NCI-H345 (cell line): ENCODE measurements at regions not wholly inside any gene's neighbourhood (a gene's known extent, or its start where the extent isn't known, plus 50 kb on each side); places are given as distances from the start of the nearest gene placed in this dataset.
"Not testable (repeated sequence)": the region's sequence is repeated elsewhere in the genome, so short reads cannot be mapped to it uniquely, and the experiment has no call there.

Source experiments
- DNase-seq: peaks from one replicate; lab custom pipeline; 2025; lab: John Stamatoyannopoulos, UW

DNA sequence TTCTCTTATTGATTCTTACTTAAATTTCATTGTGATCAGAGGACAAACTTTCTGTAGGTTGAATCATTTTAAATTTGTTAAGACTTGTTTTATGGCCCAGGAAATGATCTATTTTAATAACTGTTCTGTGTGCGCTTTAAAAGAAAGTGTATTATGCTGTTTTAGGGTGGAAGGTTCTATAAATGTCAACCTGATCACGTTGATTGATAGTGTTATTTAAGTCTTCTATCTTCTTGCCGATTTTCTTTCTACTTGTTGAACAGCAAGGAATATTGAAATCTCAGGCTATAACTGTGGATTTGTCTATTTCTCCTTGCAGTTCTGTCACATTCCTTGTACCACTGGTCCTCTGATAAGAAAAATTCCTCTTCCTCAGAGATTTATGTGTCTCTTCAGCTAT lies 112.7 kb downstream of the TANC2 start:
- no peak for DNase-seq

DNA sequence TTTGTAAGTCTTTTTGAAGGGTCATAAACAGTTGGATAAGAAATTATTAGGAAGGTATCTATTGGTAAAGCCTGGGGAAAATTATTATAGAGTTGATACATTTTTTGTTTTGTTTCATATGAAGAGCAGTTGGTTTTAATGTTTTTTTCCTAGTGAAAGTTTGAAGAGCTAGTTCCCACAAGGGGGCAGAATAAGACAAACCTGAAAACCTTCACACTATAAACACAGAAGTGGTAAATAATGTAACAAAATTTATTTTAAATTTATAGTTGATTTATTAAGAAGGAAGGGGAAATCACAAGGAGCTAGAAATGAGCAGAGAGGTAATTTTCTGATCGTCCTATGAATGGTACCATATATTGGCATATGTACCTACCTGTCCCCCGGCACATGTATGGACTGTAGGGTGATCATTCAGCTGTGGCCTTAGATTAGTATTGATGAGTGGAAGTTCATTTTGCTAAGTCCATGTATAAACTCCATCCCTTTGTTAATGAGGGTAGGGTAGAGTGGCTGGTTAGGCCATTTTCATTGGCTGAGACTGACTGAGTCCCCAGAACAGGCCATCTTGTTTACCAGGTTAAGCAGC lies 116.3 kb downstream of the TANC2 start:
- no peak for DNase-seq

DNA sequence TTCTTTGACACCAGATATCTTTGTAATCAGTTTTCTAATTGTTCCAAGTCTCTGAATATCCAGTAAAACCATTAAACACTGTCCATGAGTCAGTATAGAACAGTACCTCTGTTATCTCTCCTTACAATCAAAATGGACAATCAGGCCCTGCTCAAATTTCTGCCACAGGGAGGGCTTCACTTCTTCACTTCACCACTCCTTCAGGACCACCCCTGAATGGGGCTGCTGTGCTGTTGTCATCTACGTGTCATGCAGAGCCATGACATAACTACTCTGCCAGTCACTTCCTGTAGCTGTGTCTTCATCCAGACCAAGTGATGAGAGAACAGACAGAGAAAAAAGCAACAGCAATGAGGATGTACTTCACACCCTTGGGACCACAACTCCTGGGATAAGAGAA lies 116.9 kb downstream of the TANC2 start:
- no peak for DNase-seq

DNA sequence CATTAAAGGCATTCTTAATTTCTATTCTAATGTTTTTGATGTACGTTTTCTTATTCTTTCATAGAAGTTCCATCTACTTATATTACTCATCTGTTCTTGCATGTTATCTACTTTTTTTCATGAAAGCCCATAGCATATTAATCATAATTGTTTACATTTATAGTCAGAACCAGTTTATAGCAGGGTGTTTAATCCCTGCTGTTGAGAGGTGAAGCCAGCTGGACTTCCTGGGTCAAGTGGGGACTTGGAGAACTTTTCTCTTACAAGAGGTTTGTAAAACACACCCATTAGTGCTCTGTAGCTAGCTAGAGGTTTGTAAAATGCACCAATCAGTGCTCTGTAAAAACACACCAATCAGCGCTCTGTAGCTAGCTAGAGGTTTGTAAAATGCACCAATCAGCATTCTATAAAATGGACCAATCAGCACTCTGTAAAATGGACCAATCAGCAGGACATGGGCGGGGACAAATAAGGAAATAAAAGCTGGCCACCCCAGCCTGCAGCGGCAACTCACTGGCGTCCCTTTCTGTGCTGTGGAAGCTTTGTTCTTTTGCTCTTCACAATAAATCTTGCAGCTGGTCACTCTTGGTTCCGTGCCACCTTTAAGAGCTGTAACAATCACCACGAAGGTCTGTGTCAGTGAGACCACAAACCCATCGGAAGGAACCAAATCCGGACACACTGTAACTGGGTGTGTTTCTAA lies 120.6 kb downstream of the TANC2 start:
- DNase-seq = no peak

DNA sequence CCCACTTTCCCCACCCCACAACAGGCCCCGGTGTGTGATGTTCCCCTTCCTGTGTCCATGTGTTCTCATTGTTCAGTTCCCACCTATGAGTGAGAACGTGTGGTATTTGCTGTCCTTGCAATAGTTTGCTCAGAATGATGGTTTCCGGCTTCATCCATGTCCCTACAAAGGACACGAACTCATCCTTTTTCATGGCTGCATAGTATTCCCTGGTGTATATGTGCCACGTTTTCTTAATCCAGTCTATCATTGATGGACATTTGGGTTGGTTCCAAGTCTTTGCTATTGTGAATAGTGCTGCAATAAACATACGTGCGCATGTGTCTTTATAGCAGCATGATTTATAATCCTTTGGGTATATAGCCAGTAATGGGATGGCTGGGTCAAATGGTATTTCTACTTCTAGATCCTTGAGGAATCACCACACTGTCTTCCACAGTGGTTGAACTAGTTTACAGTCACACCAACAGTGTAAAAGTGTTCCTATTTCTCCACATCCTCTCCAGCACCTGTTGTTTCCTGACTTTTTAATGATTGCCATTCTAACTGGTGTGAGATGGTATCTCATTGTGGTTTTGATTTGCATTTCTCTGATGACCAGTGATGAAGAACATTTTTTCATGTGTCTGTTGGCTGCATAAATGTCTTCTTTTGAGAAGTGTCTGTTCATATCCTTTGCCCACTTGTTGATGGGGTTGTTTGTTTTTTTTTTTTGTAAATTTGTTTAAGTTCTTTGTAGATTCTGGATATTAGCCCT lies 124.5 kb downstream of the TANC2 start:
- not testable (repeated sequence) for DNase-seq

DNA sequence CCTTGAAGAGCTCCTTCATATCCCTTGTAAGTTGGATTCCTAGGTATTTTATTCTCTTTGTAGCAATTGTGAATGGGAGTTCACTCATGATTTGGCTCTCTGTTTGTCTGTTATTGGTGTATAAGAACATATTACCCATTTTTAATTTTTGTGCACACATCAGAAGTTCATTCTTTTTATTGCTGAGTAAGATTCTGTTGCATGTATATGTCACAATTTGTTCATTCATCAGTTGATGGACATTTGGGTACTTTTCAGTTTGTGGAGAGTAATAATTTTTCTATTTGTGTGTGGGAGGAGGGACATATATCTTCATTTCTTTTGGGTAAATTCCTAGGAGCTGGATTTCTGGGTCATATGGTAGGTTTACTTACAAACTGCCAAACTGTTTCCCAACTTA lies 125.9 kb downstream of the TANC2 start:
- not testable (repeated sequence) for DNase-seq

DNA sequence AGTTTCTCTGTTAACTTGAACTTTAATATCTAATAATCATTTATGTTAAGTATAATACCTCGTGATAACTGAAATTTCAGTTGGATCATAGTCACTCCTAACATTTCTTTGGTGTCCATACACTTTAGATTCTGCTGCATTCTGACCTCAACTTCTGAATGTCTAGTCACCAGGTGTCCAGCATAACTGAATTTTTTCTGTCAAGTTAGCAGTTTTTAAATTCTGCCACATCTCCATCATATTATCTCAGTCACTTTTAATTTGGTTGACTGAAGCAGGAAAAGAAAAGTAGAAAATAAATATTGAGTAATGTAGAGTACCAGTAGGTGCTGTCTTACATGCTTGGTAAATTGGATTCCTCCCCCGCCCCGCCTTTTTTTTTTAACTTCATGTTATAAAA lies 128.6 kb downstream of the TANC2 start:
- no peak for DNase-seq

DNA sequence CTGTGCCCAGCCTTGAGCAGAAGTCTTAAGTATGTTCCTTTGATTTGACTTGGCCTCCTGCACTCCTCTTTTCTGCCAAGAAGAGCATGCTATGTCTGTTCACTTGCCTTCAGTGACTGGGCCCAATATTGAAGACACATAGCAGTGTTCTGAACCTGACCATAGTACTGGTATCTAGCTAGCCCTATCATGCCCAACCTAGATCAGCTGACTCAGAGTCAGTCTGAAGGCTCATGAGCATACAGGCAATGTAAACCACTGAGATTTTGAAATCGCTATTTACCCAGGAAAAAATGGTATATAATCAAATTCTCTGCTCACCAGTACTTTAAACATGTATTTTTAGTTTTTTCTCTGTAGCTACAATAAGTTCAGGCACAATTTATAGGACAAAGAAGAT lies 129.4 kb downstream of the TANC2 start:
- no peak for DNase-seq

DNA sequence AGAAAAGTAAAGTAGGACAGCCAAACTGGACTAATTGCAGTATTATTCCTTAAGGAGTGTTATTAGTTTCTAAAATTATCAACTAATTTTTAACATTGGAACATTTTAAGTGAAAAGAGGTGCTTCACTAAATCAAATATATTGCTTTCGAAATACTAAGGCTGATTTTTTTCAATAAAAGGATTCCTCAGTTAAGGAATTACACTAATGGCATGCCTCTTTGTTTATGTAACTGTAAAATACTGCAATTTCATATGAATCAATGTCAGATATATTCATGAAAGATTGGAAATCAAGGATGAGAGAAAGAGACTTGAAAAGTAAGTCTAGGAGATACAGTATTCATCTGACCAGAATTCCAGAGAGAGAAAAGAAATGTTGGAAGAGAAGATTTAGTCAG lies 129.8 kb downstream of the TANC2 start:
- no peak for DNase-seq

DNA sequence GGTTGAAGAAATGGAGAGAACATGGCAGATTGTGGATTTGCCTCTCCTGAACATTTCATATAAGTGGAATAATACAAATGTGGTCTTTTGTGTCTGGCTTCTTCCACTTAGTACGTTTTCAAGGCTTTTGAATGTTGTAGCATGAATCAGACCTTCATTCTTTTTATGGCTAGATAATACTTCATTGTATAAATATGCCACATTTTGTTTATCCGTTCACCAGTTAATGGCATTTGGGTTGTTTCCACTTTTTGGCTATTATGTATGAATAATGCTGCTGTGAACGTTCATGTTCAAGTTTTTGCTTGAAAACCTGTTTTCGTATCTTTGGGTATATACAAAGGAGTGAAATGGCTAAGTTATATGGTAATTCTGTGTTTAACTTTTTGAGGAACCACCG lies 130.4 kb downstream of the TANC2 start:
- DNase-seq = no peak

DNA sequence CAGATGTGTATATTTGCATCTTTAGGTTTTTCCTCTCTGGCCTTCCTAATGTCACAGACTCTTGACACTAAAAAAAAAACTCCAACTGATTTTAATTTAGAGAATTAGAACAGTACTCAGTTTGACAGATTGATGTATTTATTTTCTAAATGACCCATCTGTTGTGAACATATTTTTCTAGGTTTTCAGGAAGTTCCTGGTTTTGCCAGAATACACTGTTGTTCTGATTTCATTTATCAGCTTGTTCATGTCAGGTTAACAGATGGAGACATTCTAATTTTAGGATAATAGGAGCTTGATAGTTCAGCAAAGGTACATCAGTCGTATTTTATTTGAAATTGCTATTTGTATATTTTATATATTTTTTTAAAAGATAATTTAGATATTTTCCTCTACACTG lies 133.4 kb downstream of the TANC2 start:
- no peak for DNase-seq

DNA sequence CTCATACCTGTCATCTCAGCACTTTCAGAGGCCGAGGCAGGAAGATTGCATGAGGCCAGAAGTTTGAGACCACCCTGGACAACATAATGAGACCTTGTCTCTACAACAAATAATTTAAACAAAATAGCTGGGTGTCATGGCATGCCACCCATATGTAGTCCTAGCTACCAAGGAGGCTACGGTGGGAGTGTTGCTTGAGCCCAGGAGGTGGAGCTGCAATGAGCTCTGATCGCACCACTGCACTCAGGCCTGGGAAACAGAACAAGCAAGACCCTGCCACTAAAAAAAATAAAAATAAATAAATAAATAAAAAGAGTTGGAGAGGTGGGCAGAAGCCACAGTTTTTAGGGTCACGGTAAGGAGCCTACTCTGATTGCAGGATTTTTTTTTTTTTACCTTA lies 136.0 kb downstream of the TANC2 start:
- no peak for DNase-seq

DNA sequence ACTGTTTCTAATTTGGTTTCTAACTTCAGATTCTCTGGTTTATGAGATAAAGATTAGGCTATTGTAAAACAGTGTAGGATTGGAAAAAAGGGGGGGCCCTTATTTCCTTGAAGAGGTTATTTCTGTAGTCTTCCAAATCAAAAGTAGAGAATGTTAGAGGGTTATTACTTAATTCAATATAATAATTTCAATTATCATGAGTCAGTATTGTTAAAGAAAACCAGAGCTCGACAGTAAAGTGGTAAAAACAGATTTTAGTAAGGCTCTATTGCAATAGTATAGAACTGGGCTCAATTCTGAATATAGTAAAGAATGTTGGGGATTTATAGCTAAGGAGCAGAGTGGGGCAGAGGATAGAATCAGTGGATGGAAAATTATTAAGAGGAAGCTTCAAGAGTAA lies 140.0 kb downstream of the TANC2 start:
- DNase-seq = no peak

DNA sequence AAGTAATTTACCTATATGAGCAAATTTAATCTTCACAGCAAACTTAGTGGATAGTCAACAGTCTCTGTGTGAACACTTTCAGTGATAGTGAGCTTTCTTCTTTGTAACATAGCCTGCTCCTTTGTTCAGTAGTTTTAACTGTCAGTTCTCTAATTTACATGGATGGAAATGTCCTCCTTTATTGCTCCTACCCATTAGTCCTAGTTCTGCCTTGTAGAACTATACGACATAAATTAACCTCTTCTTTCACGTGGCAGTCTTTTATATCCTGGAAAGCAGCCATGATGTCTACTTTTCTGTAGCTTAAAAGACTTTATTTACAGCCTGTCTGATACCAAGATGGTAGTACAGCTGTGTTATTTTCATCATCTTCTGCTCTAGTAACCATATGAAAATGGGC lies 143.6 kb downstream of the TANC2 start:
- no peak for DNase-seq

DNA sequence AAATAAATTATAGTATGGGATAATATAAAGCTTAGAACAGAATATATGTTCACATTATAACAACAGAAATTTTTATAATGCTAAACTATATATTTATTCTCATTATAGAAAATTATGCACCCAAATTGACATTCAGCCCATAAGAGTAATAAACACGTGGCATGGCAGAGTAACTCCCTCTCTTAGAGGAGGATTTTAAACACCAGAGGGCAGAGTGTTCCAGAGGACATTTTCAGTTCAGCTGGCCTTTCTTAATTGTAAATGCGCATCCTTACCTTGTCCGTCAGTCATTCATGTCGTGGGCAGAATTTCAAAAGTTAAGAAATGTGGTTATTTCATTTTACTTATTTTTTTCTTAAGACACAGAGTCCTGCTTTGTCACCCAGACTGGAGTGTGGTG lies 147.1 kb downstream of the TANC2 start:
- DNase-seq = no peak

DNA sequence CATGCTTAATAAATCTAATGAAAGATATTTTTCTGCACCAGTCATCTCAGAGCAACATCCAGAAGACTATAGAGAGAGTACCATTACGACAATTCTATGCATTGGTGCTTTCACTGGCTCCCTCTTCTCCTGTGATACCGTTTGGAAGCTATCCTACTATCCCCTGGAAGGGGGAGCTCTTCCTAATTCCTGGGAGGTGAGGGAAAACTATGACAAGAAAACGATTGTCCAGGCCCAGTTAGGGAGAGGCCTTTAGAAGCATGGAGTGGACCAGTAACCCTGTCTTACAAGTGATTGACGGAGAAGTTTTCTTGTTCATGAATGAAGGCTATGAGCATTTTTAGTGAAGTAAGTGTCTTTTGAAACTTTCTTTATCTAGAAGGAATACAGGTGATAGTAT lies 150.2 kb downstream of the TANC2 start:
- DNase-seq = no peak

DNA sequence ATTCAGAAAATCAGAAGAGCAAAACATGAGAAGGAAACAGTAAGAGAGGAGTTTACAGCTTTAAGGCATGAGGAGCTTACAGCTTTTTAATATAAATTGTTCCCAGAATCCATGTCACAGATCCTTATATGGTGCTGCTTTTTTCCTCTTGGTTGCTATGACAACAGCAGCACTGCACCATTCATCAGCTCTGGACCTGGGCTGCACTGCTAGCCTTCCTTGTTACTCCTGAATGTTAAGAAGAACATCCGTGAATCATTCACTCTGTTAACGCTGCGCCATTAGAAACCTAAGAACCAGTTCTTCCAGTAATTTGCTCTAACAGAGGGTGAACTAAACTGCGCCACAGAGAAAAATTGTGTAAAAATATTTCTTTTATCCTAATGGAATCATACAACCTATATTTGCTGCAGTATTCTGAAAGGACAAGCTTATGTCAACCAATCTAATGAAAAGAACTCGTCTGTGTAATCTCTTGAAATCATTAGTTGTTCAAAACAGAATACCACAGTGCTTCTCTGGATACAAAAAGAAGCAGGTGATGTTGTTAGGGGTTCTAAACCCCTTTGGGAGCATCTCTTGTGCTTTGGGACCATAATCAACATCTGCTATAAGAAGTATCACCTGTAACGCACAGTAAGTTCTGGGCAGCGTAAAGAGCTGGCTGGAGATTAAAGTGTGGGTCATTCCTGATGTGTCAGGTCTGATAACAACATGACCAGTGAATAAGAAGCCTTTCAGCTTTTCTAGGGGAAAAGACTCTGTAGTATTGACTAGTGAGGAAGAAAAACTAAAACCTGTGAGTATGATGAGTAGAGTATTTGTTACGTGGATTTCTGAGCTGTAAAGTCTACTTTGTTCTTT lies 151.2 kb downstream of the TANC2 start:
- DNase-seq = no peak

DNA sequence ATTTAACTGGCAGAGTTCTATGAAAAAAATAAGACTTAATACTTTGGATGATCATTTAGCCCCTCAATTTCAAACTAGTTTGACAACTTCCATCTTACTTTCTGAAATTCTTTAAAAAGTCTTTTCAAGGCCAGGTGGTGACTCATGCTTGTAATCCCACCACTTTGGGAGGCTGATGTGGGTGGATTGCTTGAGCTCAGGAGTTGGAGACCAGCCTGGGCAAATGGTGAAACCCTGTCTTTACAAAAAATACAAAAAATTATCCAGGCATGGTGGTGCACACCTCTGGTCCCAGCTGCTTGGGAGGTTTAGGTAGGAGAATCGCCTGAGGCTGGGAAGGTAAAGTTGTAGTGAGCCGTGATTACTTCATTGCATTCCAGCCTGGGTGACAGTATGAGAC lies 154.4 kb downstream of the TANC2 start:
- no peak for DNase-seq

DNA sequence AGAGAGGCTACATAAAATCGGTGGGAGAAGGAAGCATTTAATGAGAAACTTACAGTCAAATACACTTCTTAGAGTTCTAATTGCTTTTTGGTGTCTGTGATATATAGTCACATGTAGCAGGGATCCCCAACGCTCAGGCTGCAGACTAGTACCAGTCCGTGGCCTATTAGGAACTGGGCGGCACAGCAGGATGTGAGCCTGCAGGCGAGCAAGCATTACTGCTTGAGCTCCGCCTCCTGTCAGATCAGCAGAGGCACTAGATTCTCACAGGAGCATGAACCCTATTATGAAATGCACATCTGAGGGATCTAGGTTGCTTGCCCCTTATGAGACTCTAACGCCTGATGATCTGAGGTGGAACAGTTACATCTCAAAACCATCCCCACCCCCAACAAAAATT lies 158.5 kb downstream of the TANC2 start:
- DNase-seq = no peak

DNA sequence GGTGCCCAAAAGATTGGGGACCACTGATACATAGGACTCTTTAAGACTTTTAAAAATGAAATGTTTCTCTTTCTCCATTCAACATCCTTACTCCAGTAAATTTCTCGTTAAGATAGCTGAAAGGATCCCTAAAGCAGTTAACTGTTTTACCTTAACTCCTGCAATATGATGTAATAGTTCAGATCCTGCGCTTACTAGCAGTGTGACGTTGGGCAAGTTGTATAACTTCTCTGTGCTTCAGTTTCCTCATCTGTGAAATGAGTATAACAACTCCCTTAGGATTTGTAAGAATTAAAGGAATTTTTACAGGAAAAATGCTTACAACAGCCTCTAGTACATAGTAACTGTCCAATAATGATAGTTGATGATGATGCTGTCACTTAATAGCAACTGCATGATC lies 158.9 kb downstream of the TANC2 start:
- no peak for DNase-seq

DNA sequence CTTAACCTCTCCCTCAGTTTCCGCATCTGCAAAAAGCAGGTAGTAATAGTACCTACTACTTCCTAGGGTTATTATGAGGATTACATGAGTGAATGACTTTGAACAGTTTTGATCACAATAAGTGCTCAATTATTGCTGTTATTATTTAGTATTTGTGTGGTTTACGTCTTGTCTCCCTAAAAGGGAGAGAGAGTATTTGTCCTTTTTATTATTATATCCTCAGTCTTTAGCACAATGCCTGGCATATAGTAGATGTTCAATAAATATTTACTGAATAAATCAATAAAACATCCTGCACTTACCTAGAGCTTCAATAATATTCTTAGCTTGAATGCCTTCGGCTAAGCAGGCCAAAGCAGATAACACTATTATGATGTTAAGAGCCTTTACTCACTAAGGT lies 160.0 kb downstream of the TANC2 start:
- DNase-seq = no peak

DNA sequence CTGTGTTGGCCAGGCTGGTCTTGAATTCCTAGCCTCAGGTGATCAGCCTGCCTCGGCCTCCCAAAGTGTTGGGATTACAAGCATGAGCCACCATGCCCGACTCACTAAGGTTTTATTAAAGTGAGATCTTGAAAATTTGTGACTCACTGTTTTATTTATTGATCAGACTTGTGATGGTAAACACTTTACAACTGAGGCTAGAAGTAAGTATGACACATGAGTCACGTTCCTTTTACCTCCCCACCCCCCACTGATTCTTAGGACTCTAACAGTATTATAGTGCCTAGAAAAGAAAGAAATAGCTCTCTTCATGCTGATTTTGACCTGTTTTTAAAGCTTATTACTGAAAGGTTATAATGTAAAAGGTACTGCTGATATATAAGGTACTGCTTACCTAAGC lies 160.6 kb downstream of the TANC2 start:
- DNase-seq = no peak
